ENCODE measurements at regions not wholly inside any gene's neighbourhood (a gene's known extent, or its start where the extent isn't known, plus 50 kb on each side); places are given as distances from the start of the nearest gene placed in this dataset.

DNA sequence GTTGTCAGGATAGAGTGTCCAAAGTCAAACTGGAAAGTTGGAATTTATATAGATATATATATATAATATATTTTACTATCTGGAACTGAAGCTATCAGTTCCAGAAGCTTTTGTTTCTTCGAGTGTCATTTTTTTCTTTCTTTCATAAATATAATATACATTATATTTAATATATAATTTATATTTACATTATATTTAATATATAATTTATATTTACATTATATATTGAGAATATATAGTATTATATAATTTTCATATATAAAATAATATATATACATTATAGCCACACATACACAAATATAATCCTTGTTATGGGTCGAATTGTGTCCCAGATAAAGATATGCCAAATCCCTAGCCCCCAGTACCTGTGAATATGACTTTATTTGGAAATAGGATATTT is 842.3 kb upstream of the LRRC4C start:
- Mint-ChIP-seq H3K9me3 (peaks cover 19% of the 10 kb centered on the region), H3K4me3 (no peak overlapping the region), H3K27ac (no peak overlapping the region), H3K4me1 (no peaks in the 10 kb centered on the region), H3K36me3 (ENCODE audit: low read depth) (no peaks in the 10 kb centered on the region), H3K27me3 (no peaks in the 10 kb centered on the region)
- no peak for ATAC-seq (replicated peaks)

DNA sequence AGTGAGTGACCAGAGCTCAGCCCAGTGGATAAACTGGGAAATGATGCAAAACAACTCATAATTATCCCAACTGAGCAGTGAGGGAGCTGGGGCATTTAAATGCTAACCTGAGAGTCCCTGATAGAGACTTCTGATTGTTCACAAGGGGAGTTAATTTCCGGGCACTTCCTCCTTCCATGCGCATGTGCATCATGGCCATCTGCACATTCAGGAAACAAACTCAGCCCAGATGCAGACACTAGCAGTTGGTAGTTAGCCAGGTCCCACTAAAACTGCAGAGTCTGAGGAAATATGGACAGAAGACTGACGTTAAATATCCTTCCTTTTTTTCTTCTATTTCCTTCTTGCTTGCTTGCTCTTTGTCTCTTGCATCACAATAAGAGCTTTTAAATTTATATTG is 852.1 kb upstream of the LRRC4C start:
- ATAC-seq (replicated peaks): no peak
- no peaks in the 10 kb centered on the region for H3K4me1 Mint-ChIP-seq
- H3K27ac Mint-ChIP-seq: no peak overlapping the region
- no peaks in the 10 kb centered on the region for H3K36me3 Mint-ChIP-seq (ENCODE audit: low read depth)
- H3K27me3 Mint-ChIP-seq: no peaks in the 10 kb centered on the region
- H3K9me3 Mint-ChIP-seq: peaks cover 15% of the 10 kb centered on the region
- H3K4me3 Mint-ChIP-seq: no peak overlapping the region

DNA sequence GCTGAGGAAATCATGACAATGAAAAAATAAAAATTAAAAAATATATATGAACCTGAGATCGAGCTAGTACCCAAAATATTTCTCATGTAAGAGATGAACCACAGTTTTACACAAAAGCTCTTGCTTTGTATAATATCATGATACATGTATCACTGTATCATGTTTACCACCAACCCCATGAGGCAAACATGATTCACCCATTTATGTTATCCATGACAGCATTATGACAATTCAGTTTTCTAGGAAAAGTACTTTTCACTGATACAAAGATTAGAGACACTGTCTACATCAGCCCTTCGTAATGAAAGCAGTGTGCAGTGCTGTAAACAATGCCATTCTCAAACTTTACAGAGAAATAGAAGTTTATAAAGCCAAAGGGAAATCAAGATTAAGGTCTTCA is 852.5 kb upstream of the LRRC4C start:
- Mint-ChIP-seq H3K9me3 (peaks cover 15% of the 10 kb centered on the region), H3K36me3 (ENCODE audit: low read depth) (no peaks in the 10 kb centered on the region), H3K27me3 (no peaks in the 10 kb centered on the region), H3K4me1 (no peaks in the 10 kb centered on the region), H3K27ac (no peak overlapping the region), H3K4me3 (no peak overlapping the region)
- ATAC-seq (replicated peaks): no peak

DNA sequence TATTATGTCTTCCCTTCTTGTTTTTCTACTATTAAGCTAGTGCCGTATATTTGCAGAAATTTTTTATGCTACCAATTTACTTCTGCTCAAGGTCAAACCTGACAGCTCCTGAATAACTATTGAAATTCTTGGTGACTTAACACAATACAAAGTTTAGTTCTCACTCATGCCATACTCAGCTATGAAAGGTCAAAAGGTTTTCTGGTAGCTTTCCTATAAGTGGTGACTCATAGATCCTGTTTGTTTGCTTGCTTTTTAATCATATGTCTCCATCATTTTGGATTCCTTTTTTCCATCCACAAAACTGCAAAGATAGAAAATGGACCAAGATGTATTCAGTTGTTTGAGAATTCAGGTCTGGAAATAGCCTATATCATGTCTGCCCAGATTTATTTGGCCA is 855.8 kb upstream of the LRRC4C start:
- no peak for ATAC-seq (replicated peaks)
- Mint-ChIP-seq H3K36me3 (ENCODE audit: low read depth) (no peaks in the 10 kb centered on the region), H3K27ac (no peak overlapping the region), H3K27me3 (no peaks in the 10 kb centered on the region), H3K9me3 (peaks cover 8% of the 10 kb centered on the region), H3K4me1 (no peaks in the 10 kb centered on the region), H3K4me3 (no peak overlapping the region)

DNA sequence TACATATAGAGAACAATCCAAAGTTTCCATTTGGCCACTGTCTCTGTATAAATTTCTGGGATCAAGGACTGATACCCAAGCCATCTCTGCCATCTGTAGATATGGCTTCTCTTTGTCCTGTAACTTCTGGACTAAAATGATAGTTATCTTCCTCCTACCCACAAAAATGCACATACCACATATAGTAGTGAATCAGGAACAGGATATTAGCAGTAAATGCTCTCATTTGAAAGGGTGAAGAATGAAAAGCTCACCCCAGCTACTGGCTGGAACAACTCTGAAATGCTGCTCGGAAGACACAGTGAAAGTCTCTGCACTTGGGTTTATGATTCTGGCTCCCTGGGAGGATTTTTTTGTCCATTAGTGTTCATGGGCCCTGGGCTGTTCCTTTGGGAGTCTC is 856.4 kb upstream of the LRRC4C start:
- no peaks in the 10 kb centered on the region for H3K36me3 Mint-ChIP-seq (ENCODE audit: low read depth)
- H3K4me3 Mint-ChIP-seq: no peak overlapping the region
- no peak overlapping the region for H3K27ac Mint-ChIP-seq
- H3K4me1 Mint-ChIP-seq: no peaks in the 10 kb centered on the region
- no peak for ATAC-seq (replicated peaks)
- no peaks in the 10 kb centered on the region for H3K27me3 Mint-ChIP-seq
- H3K9me3 Mint-ChIP-seq: peaks cover 8% of the 10 kb centered on the region

DNA sequence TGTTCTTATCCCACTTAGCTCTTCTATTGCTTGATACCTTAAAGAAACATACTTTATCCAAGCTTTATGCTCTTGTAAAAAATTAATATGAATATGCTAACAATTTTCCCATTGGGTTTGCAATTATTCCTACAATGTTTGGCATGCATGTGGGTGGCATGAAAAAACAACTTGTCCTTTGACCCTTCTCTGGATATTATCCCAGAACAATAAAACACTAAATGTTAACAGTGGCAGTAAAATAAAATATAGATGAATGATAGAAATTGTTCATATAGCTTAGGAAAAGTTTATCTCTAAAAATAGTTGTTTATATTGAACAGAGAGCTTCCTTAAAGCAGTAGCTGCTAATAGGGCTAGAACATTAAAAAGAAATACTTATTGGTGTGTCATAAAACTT is 860.5 kb upstream of the LRRC4C start:
- Mint-ChIP-seq H3K4me3 (no peak overlapping the region), H3K4me1 (no peaks in the 10 kb centered on the region), H3K27me3 (no peaks in the 10 kb centered on the region), H3K9me3 (peaks cover 4% of the 10 kb centered on the region), H3K36me3 (ENCODE audit: low read depth) (no peaks in the 10 kb centered on the region), H3K27ac (no peak overlapping the region)
- no peak for ATAC-seq (replicated peaks)

DNA sequence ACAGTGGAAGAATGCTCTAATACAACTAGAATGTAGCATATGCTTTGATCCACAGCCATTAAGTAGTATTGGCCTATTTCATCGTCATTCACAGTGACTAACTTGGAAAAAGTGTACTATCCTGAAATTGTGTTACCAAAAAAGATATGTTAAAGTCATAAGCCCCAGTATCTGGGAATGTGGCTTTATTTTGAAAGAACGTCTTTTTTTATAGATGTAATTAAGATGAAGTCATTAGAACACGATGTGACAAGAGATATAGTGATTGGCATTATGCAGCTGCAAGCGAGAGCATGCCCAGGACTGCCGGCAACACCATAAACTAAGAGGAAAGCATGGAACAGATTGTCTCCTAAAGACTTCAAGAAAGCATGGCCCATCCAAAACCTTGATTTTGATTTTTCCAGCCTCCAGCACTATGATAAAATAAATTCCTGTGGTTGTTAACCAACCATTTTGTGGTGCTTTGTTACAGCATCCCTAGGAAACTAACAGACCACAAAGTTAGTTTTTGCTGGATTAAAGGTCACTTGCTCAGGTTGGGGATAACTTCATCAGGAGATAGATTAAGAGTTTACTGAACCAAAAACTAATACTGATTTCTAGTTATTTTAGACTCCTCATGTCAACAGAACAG is 870.6 kb upstream of the LRRC4C start:
- H3K9me3 Mint-ChIP-seq: peaks cover 19% of the 10 kb centered on the region
- no peaks in the 10 kb centered on the region for H3K4me1 Mint-ChIP-seq
- no peaks in the 10 kb centered on the region for H3K36me3 Mint-ChIP-seq (ENCODE audit: low read depth)
- H3K4me3 Mint-ChIP-seq: no peak overlapping the region
- no peaks in the 10 kb centered on the region for H3K27me3 Mint-ChIP-seq
- no peak for ATAC-seq (replicated peaks)
- H3K27ac Mint-ChIP-seq: no peak overlapping the region

DNA sequence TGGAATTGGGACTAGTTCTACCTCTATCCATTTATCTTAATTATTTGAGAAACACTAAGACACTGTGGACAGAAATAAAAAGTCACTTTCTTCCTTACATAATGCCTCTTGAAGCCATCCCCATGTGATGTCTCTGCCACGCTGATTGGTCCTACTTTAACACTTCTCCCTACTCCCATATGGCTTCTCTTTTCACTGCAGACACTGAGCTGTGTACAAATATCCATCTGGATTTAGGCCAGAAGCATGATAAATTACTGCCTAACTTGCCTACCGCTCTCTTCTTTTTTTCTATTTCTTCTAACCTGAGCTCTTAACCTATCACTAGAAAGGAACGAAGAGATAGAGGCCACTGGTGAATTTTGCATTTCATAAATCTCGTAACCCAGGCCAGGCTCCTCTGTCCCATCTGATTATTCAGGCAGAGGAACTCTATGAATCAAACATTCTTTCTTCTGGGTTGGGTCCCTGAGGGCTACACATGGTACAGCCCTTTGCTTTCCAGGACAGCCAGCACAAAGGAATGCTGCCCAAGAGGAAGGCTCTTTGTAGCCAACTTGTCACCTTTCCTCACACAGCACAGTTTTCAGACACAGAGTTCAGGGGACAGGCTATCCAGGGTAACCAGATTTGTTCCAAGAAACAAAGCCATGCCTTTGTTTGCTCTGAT is 878.5 kb upstream of the LRRC4C start:
- Mint-ChIP-seq H3K27ac (no peak overlapping the region), H3K4me3 (no peak overlapping the region), H3K4me1 (no peaks in the 10 kb centered on the region), H3K27me3 (no peaks in the 10 kb centered on the region), H3K9me3 (peaks cover 16% of the 10 kb centered on the region), H3K36me3 (ENCODE audit: low read depth) (no peaks in the 10 kb centered on the region)
- no peak for ATAC-seq (replicated peaks)

DNA sequence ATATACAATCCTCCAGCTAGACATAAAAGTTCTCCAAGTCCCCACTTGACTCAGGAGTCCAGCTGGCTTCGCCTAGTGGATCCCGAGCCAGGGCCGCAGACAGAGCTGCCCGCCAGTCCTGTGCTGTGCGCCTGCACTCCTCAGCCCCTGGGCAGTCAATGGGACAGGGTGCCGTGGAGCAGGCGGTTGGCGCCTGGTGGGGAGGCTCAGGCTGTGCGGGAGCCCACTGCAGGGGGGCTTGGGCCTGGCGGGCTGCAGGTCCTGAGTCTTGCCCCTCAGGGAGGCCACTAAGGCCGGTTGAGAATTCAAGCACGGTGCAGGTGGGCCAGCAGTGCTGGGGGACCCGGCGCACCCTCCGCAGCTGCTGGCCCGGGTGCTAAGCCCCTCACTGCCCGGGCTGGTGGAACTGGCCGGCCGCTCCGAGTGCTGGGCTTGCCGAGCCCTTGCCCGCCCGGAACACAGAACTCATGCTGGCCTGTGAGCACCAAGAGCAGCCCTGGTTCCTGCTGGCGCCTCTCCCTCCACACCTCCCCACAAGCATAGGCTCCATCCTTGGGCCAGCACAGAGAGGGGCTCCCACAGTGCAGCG is 884.8 kb upstream of the LRRC4C start:
- Mint-ChIP-seq H3K27me3 (no peaks in the 10 kb centered on the region), H3K27ac (no peak overlapping the region), H3K4me3 (no peak overlapping the region), H3K9me3 (peaks cover 15% of the 10 kb centered on the region), H3K4me1 (no peaks in the 10 kb centered on the region), H3K36me3 (ENCODE audit: low read depth) (no peaks in the 10 kb centered on the region)
- no peak for ATAC-seq (replicated peaks)

DNA sequence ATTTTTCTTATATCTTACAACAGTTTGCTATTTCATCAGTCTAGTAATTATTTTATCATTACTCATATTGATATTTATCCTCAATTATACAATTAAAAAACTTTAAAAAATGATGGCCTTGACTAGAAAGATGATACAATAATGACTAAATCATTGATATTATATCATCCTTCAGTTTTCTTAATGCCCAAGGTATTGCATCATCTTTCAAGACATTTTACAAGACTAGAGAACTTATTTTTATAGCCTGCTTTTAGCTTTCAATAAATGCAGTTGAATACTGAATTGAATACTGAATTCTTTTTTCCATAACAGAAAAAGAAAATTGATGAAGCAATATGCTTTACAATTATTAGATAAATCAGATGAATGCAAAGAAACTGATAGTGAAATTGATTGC is 886.5 kb upstream of the LRRC4C start:
- Mint-ChIP-seq H3K36me3 (ENCODE audit: low read depth) (no peaks in the 10 kb centered on the region), H3K27me3 (no peaks in the 10 kb centered on the region), H3K4me1 (no peaks in the 10 kb centered on the region), H3K27ac (no peak overlapping the region), H3K9me3 (peaks cover 10% of the 10 kb centered on the region), H3K4me3 (no peak overlapping the region)
- no peak for ATAC-seq (replicated peaks)

DNA sequence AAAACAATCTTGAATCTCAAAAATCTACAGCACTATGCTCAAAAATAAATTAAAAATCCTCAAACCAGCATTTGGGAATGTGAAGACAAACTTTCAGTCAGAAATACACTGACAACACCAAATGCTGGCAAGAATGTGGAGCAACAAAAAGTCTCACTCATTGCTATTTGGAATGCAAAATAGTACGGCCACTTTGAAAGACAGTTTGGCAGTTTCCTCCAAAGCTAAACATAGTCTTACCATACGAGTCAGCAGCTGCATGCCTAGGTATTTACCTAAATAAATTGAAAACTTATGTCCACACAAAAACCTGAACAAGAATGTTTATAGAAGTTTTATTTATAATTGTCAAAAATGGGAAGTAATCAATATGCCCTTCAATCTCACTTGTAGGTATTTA is 904.2 kb upstream of the LRRC4C start:
- Mint-ChIP-seq H3K9me3 (peaks cover 15% of the 10 kb centered on the region), H3K4me3 (no peak overlapping the region), H3K4me1 (no peaks in the 10 kb centered on the region), H3K36me3 (ENCODE audit: low read depth) (no peaks in the 10 kb centered on the region), H3K27ac (no peak overlapping the region), H3K27me3 (no peaks in the 10 kb centered on the region)
- ATAC-seq (replicated peaks): no peak

DNA sequence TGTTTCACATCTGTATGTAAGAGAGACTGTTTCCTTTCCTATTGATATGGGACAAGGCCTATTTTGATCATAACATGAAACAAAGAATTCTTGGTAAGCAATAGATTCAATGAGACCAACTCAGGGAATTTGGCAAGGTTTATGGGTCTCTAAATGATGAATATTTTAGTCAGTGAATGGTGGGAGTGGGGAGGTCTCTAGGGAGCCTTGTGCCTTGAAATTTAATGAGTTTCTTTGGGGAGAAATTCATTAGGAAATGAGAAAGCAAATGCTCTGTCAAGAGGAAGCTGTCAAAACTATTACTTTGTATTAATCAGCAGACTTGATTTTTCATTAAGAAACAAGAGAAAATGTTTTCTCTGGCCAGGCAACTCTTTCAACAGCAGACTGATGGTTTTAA is 921.7 kb upstream of the API5 start:
- ATAC-seq (replicated peaks): no peak
- Mint-ChIP-seq H3K27me3 (no peaks in the 10 kb centered on the region), H3K36me3 (ENCODE audit: low read depth) (no peaks in the 10 kb centered on the region), H3K4me3 (no peak overlapping the region), H3K4me1 (no peaks in the 10 kb centered on the region), H3K27ac (no peak overlapping the region), H3K9me3 (peaks cover 27% of the 10 kb centered on the region)

DNA sequence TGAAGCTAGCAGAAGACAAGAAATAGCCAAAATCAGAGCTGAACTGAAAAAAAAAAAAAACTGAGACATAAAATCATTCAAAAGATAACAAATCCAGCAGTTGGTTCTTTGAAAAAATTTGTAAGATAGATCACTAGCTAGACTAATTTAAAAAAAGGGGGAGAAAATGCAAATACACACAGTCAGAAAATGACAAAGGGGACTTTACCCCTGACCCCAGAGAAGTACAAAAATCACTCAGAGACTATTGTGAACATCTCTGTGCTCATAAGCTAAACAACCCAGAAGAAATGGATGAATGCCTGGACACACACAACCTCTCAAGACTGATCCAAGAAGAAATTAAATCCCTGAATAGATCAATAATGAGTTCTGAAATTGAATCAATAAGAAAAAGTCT is 914.3 kb upstream of the API5 start:
- no peak for ATAC-seq (replicated peaks)
- no peaks in the 10 kb centered on the region for H3K36me3 Mint-ChIP-seq (ENCODE audit: low read depth)
- H3K27me3 Mint-ChIP-seq: no peaks in the 10 kb centered on the region
- no peak overlapping the region for H3K27ac Mint-ChIP-seq
- H3K9me3 Mint-ChIP-seq: peaks cover 33% of the 10 kb centered on the region
- no peak overlapping the region for H3K4me3 Mint-ChIP-seq
- H3K4me1 Mint-ChIP-seq: no peaks in the 10 kb centered on the region

DNA sequence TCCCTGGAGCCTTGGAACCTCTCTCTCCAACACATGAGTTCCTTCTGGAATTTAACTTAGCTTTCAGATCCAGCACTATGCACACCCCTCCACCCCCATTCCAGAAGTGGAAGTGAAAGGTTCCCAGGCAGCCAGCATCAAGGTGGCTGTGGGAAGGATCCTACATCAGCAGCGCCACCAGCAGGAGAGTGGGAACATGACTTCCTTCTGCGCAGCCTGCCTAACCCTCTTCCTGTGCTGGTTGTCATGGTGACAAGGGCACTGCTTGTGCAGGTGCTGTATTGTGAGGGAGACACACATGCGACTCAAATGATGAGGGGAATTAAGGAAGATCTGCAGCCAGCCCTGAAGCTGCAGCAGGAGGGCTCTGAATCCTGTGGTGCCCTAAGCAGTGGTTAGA is 904.5 kb upstream of the API5 start:
- Mint-ChIP-seq H3K27me3 (no peaks in the 10 kb centered on the region), H3K4me3 (no peak overlapping the region), H3K4me1 (no peaks in the 10 kb centered on the region), H3K27ac (no peak overlapping the region), H3K9me3 (peaks cover 32% of the 10 kb centered on the region), H3K36me3 (ENCODE audit: low read depth) (no peaks in the 10 kb centered on the region)
- ATAC-seq (replicated peaks): no peak

DNA sequence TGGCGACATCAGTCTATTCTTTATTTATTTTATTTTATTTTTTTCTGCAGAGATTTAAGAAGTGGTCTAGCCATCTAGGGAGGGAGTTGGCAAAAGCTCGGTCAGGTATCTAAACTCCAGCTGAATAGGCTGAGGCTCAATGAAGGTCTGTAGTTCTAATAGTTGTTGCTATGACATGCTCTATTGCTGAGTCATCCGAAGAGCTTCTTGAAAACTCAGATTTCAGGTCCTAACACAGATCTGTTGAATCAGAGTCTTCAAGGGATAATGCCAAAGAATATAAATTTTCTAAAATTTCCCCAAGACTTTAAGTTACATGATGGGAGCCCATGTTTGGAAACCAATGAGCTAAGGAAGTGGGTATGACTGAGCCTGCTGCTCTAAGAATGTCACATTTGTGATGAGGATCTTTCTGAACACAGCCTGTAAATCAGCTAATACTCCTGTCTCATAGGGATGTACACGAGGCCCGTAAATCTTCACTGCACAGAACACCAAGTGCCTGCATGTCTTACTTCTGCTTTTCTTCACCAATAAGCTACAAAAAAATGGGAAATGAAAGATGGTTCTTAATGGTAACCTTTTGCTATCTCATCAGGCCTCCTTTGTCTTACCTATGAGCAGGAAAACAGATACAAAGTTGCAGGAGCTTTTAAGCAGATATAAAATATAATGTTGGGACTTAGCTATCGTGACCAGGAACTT is 901.4 kb upstream of the API5 start:
- Mint-ChIP-seq H3K4me1 (no peaks in the 10 kb centered on the region), H3K9me3 (peaks cover 28% of the 10 kb centered on the region), H3K27me3 (no peaks in the 10 kb centered on the region), H3K4me3 (no peak overlapping the region), H3K36me3 (ENCODE audit: low read depth) (no peaks in the 10 kb centered on the region), H3K27ac (no peak overlapping the region)
- no peak for ATAC-seq (replicated peaks)

Data from activated T-helper 17 cell treated with anti-CD3 and anti-CD28 coated beads, Interleukin-2, amount 50 U/mL, for 72 hours (primary cell).